SIG-M5 treated with dmso at 0.1 percent for 504 hours (cell line): ENCODE measurements at regions not wholly inside any gene's neighbourhood (a gene's known extent, or its start where the extent isn't known, plus 50 kb on each side); places are given as distances from the start of the nearest gene placed in this dataset.
"Not testable (repeated sequence)": the region's sequence is repeated elsewhere in the genome, so short reads cannot be mapped to it uniquely, and the experiment has no call there.

Source experiments
- DNase-seq: peaks from one replicate; lab custom pipeline; 2025; ENCODE audit not compliant: unreplicated experiment; lab: John Stamatoyannopoulos, UW

GRCh38 chr2:239719791-239720360 lies 305.3 kb downstream of the NDUFA10 start:
- no peak for DNase-seq

GRCh38 chr2:239718991-239719390 lies 306.2 kb downstream of the NDUFA10 start:
- not testable (repeated sequence) for DNase-seq

- no peak for DNase-seq
Observed at GRCh38 chr2:239717706-239718105, 307.4 kb downstream of the NDUFA10 start.

- no peak for DNase-seq
Observed at GRCh38 chr2:239717319-239717675, 307.8 kb downstream of the NDUFA10 start.

- DNase-seq, result no peak
Observed at GRCh38 chr2:239716536-239717318, 308.4 kb downstream of the NDUFA10 start.

- no peak for DNase-seq
Observed at GRCh38 chr2:239716009-239716408, 309.1 kb downstream of the NDUFA10 start.

GRCh38 chr2:239715606-239716005 lies 309.5 kb downstream of the NDUFA10 start:
- no peak for DNase-seq

- DNase-seq, result no peak
Observed at GRCh38 chr2:239715202-239715601, 309.9 kb downstream of the NDUFA10 start.

GRCh38 chr2:239714116-239714515 lies 311.0 kb downstream of the NDUFA10 start:
- DNase-seq, result no peak

GRCh38 chr2:239712755-239713154 lies 311.9 kb upstream of the HDAC4 start:
- no peak for DNase-seq

- DNase-seq, result no peak
Observed at GRCh38 chr2:239711911-239712570, 311.2 kb upstream of the HDAC4 start.

- no peak for DNase-seq
Observed at GRCh38 chr2:239710953-239711861, 310.4 kb upstream of the HDAC4 start.

- DNase-seq, result no peak
Observed at GRCh38 chr2:239706367-239706766, 305.5 kb upstream of the HDAC4 start.

- no peak for DNase-seq
Observed at GRCh38 chr2:239704737-239705136, 303.9 kb upstream of the HDAC4 start.

GRCh38 chr2:239703834-239704233 lies 303.0 kb upstream of the HDAC4 start:
- no peak for DNase-seq

- no peak for DNase-seq
Observed at GRCh38 chr2:239700686-239701345, 300.0 kb upstream of the HDAC4 start.

- DNase-seq, result no peak
Observed at GRCh38 chr2:239697399-239698164, 296.8 kb upstream of the HDAC4 start.

GRCh38 chr2:239696559-239697207 lies 295.9 kb upstream of the HDAC4 start:
- no peak for DNase-seq

GRCh38 chr2:239695728-239696240 lies 295.0 kb upstream of the HDAC4 start:
- DNase-seq, result no peak
